NCI-H1105 treated with DMSO at 0.1 percent for 48 hours (cell line): ENCODE measurements at regions not wholly inside any gene's neighbourhood (a gene's known extent, or its start where the extent isn't known, plus 50 kb on each side); places are given as distances from the start of the nearest gene placed in this dataset.
A peak's percentile ranks its signal among the peaks of the same experiment; 100 is the strongest.

ENCODE experiments used
- DNase-seq: peaks from one replicate; lab custom pipeline; 2025; lab: John Stamatoyannopoulos, UW

DNA sequence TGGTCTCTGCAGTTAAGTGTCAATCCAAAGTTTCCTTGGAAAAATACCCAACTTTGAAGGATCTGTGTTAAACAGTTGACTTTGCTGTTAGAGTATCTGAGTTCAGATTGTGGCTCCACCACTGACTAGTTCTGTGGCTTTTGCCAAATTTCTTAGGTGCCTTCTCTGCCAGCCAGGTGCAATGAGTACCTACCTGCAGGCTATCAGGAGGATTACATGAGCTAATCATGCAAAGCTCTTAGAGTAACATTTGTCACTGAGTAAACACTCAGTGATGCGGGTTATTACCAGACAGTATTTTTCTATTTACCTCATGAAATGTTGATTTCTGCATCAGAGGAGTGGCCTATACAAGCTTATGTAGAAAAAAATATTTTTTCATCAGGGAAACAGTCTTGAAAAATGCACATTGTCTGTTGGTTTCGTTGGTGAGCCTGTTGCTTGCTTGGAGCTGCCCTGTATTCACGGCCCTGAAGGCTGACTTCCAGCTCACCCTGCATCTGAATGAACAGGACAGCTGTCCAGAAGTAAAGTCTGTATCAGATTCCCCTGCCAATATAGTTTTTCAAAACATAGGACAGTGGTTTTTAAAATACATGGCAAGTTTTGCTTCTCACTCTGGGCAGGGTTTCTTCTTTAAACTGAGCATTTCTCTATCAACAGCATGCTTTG is 235.1 kb downstream of the CDCA7 start:
- DNase-seq: peak; percentile 46

DNA sequence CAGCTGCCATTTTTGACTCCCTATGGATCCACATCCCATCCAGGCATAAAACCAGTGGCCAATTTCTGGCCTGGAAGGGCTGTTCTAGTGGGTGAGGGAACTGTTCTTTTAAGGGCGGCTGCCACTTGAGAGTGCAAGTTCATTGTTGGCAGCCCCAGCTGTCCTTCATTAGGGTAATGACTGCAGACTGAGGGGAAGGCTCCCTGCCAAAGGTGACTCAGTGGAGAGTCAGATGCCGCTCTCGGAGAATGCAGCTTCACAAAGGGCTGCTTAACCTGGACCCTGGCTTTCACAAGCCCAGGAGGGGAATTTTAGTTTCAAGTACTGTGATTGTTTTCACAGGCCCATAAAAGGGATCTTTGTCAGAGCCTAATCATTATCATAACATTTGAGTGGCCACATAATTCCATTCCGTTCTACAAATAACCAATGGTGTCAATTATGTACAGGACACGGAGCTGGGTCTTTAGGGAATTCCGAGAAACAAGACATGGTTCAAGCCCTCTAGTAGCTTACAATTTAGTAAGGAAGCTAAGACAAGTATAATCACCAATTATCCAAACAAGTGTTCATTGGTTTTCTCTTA is 235.7 kb downstream of the CDCA7 start:
- DNase-seq: peak; percentile 90

DNA sequence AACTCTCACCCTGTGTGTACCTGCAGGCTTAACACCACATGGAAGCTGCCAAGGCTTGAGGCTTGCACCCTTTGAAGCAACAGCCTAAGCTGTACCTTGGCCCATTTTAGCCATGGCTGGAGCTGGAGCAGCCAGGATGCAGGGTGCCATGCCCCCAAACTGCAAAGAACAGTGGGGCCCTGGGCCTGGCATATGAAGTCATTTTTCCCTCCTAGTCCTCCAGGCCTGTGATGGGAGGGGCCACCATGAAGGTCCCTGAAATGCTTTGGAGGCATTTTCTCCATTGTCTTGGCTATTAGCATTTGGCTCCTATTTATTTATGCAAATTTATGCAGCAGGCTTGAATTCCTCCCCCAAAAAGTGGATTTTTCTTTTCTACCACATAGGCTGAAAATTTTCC is 238.4 kb downstream of the CDCA7 start:
- no peak for DNase-seq

DNA sequence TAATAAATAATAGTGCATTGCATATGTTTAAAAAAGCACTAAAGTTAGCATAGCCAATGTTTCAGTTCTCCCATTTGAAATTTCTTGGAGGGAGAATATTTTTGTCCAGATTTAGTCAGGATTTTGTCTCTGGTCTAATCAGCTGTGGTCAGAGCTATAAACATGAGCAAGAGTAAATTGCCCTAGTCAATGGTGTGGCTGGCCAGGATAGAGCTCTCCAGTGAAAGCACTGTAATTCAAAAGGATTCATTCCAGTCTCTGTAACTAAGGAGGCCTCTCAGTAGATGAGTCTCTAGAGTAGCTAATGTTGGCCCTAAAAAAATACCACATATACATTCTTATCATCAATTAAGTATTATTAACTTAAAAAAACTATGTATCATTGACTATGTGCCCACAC is 241.6 kb downstream of the CDCA7 start:
- no peak for DNase-seq

DNA sequence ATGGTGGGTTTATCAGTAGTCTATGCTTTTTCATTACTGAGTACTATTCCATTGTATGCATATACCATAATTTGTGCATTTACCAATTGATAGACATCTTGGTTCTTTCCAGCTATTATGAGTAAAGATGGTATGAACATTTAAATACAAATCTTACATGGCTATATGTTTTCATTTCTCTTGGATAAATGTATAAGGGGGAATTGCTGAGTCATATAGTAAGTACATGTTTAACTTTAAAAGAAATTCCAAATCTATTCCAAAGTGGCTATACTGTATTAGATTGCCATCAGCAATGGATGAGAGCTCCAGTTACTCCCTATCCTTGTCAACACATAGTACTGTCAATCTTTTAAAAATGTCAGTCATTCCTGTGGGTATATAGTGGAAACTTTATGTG is 243.9 kb downstream of the CDCA7 start:
- no peak for DNase-seq

DNA sequence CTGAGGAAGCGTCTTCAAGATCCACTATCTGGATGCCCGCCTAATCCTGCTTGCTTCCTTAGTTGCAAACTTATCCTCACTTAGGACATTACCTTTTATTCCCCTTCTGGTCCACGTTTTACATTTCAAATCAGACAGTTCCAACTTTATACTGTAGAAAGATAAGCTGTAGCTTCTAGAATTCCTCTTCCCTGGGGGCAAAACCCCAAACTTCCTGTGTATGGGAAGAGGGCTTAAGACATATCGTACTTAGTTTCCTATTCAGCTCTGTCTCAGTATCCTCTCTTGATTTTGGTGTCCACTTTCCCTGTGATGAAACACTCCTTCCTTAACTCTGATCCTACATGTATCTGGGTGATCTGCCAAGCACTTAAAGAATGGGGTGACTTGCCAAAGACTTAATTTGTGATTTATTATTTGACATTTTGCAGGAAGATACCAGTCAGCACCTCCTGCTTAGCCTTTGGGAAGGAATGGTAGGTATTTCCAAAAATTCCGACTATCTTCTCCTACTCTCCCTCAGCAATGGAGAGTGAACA is 245.2 kb downstream of the CDCA7 start:
- DNase-seq: no peak

DNA sequence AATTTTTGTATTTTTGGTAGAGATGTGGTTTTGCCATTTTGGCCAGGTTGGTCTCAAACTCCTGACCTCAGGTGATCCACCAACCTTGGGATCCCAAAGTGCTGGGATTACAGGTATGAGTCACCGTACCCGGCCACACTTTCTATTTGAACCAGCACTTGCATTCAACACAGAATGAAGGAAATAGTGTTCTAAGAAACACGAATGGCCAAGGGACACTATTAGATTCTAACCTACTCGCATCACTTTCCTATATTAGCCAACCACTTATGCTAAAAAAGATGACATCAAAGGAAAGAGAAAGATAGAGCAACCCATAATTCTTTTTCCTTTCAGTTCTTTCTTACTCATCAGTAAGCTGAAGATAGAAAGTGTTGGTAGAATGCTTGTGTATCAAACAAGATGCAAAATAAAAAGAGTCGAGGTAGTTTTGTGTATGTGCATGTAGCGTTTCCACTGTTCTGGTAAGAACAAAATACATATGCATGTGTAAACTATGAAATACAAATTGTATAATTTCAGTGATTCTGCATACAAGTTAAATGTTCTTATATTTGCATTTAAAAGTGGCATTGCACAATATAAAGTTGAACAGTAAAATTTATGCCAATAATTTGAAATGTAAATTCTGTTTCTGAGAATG is 247.6 kb downstream of the CDCA7 start:
- DNase-seq: no peak

DNA sequence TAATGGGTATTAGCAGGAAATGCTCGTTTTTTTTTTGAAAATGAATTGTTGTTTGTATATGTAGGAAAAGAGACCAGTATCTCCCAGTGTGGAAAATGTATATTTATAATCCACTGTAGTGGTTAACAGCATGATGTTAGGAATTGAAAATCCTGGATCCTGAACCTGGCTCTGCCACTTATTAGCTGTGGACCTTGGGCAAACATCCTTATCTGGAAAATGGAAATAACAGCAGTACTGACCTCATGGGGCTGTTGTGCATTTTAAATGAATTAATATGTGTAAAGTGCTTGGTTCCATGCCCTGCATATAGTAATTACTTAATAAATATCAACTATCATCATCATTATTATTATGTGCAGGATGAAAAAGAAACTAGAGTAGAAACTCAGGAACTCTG is 251.3 kb downstream of the CDCA7 start:
- no peak for DNase-seq

DNA sequence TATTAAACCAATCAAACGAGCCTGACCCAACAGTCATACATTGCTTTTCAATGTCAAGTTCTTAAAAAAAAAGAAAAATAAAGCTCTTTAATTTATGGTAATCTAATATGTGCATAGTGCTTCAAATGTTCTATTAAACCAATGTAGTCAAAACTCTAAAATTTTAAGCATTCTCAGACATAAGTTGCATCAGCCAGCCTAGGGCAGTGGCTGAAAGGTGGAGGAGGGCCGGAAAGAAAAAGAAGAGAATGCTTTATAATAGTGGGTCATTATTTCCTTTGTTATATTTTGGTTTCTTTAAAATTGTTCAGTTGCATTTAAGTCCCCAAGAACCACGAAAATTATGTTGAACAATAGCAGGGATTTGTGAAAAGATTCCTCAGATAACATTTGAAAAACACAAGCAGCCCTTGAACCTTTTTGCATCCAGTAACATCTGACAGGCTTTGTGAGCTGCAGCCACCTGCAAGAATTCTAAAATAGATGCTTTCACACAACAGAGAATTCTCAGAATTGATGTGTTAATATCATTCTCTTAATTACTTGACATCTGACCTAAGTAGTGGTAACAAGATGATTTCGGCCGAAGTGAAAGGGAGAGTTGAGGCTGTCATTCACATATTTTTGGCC is 252.1 kb downstream of the CDCA7 start:
- DNase-seq: no peak

DNA sequence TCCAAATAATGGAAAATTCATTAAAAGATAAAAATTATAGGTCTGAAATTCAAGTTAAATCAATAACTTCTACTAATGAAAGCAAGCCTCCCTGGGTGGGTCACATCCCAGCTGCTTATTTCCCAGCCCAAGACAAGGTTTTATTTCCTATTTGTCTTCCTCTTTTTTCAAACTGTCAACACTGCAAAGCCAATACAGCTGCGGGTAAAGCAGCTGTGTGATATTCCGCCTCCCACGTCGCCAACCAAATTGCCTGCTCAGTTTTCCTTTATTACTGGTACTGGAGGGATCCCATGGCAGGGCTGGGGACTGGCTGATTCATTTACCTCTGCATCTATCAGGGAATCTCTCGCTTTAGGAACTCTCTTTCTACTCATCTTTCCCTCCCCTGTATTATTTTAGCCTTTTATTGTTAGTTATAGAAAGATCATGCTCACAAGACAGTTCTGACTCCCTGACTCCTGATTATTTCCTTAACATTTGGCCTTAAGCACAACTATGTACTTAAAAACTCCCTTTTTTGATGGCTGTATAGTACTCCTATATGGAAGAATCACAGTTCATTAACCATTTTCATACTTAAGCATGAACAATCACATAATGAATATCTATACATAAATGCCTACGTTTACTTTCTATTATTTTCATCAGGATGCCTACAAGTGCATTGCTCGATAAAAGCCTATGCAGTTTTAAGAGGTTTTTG is 253.1 kb downstream of the CDCA7 start:
- no peak for DNase-seq

DNA sequence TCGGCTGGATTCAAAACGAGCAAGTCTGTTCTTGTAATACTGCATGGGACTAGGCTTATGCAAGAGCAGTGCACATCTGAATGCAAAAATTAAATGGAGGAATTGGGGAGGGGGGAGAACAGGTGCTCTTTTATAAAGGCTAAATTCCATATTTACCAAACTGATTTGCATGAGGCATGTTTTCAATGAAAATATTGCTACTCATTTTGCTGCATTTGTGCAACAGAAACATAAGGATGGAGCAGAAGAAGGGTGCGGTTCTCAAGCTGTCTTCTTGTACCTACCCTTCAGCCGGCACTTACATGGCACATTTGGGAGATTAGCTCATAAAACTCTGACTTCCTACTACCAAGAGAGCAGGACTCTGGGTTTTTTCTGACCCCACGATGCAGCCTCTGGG is 256.4 kb downstream of the CDCA7 start:
- DNase-seq: no peak

DNA sequence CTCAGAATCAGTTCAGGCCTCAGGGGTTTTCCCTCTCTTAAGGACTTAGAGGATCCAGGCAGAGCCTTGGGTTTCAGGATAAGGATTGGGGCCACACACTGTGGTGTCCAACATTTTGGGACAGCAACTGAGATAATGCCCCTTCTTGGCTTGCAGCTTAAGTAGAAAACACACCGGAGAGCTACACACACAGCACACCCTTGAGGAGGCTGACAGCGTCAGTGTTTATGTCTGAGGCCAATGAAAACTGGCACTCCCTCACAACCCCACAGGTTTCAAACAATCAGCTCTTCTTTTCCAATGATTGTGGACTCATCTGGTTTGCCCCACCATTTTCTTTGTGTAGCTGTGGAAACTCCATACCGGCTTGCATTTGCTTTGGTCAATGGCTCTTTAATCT is 257.7 kb downstream of the CDCA7 start:
- no peak for DNase-seq

DNA sequence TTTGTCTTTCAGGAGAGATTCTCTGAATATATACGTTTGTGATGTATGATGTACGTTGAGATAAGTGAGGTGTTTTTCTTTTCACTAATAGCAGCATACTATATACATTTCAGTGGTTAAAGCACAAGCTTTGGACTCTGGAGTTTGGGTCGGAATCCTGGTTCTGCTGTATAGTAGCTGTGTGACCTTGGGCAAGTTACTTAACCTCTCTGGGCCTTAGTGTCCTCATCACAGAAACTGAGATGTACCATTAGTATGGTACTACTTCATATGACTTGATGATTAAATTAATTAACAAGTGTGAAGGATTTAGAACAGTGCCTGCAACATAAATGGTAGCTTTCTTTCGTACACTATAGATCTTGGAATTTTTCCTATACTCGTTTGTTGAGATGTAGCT is 258.7 kb downstream of the CDCA7 start:
- no peak for DNase-seq

DNA sequence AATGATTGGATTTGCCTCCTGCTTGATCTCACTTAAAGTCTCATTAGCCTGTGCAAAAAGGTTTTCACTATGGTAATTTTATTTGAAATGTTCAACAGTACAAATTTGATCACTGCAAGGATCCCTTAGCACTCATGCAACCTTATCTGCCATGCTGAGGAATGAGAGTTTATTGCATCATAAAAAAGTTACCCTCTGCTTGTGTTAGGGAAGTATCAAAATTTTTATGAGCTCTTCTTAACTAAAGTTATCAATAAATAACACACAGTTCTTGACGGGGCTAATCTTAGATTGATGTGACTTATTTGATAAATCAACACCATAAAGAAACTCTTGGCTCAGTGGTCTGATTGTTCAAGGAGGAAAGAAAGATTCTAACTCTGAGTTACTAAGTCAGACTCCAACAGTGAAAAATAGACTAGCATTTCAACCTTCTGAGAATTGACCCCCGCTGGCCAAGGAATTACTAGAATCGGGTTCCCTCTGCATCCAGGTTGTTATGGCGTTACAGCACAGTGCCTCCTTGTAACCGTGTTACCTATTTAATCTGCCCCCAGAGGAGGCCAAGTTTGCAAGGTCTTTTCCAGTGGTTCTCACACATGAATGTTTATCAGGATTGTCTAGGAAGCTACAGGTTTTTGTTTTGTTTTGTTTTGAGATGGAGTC is 259.7 kb downstream of the CDCA7 start:
- DNase-seq: no peak

DNA sequence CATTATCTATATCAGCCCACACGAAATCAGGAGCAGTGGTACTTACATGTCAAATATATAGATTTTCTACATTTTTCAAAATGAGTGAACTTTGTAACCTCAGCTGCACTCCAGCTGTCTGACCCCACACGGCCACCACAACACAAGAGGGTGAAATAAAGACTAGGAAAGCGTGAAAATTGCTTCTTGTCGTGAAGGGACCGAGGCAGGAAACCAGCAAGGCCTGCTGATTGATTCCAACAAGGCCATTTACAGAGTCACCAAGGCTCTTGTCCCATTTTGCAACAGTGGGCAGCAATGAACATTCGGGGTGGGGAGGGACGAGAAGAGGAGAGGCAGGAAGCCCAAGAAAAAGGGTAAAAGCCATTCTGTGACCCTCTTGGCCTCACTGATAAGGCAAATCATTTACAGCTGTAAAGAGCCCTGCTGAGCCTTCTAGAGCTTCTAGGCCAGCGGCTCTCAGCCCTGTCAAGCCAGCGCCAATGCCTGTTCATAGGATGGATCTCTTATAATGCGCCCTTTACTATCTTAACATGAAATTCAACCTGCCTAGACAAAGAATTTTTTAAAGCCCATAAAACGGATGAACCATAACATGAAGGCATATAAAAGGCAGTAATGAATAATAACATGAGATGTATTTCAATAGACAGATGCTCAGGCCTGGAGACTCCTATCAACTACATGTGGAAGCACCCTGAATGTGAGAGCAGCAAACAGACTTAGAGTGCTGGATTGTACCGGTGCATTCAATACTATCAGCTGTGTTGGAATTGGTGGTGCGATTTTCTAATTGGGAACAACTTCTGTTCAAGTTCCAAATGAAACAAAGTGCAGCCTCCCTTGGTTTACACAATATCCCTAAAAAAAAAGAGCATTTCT is 269.0 kb downstream of the CDCA7 start:
- no peak for DNase-seq

DNA sequence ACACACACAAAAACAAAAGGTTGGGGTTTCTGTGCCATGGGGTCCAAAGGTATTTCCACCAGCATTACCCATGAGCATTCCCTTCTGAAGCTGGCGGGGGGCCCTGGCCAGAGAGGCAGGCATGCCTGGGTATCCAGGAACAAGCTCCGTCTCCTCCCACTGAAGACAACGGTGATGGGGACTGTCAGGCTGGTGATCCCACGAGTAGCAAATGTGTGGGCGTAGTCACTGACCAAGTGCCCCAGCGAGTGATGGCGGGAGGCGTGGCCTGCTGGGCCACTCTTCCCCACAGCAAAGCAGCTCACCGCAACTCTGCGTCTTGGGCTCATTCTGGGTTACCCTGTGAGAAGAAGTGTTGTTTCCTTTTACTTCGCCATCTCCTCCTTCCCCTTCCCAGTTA is 270.6 kb downstream of the CDCA7 start:
- no peak for DNase-seq

DNA sequence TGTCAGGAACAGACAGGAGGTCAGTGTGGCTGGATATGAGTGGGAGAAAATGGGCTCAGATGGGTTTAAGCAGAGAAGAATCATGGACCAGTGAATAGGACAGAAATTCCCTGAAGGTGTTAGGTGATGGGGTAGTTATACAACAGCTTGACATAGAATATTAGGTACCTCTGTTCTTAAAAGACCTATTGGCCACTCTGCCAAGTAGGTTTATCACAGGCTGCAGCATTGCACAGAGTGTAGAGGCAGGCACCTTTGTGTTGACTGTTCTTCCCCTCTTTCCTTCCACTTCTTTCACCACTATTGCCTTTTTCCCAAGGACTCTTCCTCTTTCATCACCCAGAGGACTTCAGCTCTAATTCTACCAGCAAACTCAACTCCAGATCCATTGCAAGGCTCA is 274.4 kb downstream of the CDCA7 start:
- DNase-seq: no peak

DNA sequence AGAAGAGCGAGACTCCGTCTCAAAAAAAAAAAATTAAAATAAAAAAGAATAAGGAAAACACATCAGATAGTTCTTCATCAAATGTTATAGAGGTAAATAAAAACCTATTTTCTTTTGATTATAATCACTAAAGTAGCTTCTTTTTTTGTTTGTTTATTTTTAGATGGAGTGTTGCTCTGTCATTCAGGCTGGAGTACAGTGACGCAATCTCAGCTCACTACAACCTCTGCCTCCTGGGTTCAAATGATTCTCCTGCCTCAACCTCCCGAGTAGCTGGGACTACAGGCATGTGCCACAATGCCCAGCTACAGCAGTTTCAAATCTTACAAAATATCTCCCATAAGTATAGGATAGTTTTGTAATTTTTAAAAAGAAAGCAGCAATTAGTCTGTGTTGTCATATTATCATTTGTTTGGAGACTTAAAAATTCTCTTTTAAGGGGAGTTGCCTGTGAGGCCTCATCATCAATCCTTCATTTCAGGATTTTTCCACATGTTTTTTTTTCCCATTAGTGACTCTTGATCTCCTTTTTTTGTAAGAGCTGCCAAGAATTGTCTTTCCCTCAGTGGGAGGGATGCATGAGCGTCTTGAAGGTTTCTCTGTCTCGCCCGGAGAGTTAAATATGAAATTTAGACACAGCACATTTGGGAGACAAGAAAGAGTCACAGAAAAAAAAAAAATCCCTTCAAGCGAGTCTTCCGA is 275.9 kb downstream of the CDCA7 start:
- no peak for DNase-seq

DNA sequence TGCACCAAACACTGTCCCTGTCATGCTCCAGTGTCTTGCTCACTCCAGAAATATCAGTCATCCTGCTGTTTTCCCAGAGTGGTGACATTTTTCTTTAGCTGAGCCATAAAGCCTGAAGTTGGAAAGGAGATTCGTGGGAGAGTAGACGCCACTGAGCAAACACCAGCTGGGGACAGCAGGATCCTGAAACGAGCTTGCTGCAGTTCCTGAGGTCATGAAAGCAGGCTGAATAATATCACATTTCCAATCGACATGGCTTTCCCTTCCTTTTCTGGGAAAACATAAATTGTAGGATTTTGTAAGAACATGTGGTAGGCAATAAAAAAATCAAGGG is 276.4 kb downstream of the CDCA7 start:
- DNase-seq: no peak

DNA sequence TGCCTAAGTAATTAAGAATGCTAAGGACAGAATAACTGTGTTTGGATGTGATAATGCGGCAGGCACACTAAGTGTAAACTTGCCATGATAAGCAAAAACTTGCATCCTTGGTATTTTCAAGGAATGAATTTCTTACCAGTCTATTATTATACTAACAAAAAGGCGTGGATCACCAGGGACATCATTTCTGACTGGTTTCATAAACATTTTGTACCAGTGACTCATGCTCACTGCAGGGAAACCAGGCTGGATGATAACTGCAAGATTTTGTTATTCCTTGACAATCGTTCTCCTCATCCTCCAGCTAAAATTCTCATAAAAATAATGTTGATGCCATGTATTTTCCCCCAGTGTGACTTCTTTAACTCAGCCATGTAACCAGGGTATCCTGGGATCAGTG is 289.5 kb downstream of the CDCA7 start:
- DNase-seq: no peak
